ENCODE measurements at regions not wholly inside any gene's neighbourhood (a gene's known extent, or its start where the extent isn't known, plus 50 kb on each side); places are given as distances from the start of the nearest gene placed in this dataset.

- DNase-seq = no peak
These were observed 123.3 kb downstream of the ACKR3 start for GRCh38 chr2:236692937-236693336.

- DNase-seq = no peak
These were observed 123.9 kb downstream of the ACKR3 start for GRCh38 chr2:236693531-236693930.

GRCh38 chr2:236694146-236694888 is 124.7 kb downstream of the ACKR3 start:
- DNase-seq = no peak

- no peak for DNase-seq
These were observed 127.2 kb downstream of the ACKR3 start for GRCh38 chr2:236696834-236697233.

GRCh38 chr2:236698016-236698627 is 128.5 kb downstream of the ACKR3 start:
- DNase-seq = no peak

- no peak for DNase-seq
These were observed 131.1 kb downstream of the ACKR3 start for GRCh38 chr2:236700703-236701102.

GRCh38 chr2:236702657-236703372 is 133.2 kb downstream of the ACKR3 start:
- no peak for DNase-seq

- no peak for DNase-seq
These were observed 133.7 kb downstream of the ACKR3 start for GRCh38 chr2:236703373-236703709.

GRCh38 chr2:236703906-236704305 is 134.3 kb downstream of the ACKR3 start:
- no peak for DNase-seq

- DNase-seq = no peak
These were observed 135.3 kb downstream of the ACKR3 start for GRCh38 chr2:236704887-236705286.

GRCh38 chr2:236705295-236706105 is 135.9 kb downstream of the ACKR3 start:
- no peak for DNase-seq

GRCh38 chr2:236706288-236706687 is 136.7 kb downstream of the ACKR3 start:
- DNase-seq = no peak

- no peak for DNase-seq
These were observed 137.2 kb downstream of the ACKR3 start for GRCh38 chr2:236706803-236707202.

- no peak for DNase-seq
These were observed 141.8 kb downstream of the ACKR3 start for GRCh38 chr2:236711440-236711839.

- DNase-seq = no peak
These were observed 142.7 kb downstream of the ACKR3 start for GRCh38 chr2:236712304-236712703.

- DNase-seq = no peak
These were observed 143.5 kb downstream of the ACKR3 start for GRCh38 chr2:236712961-236713673.

GRCh38 chr2:236714080-236714479 is 144.5 kb downstream of the ACKR3 start:
- no peak for DNase-seq

- DNase-seq = no peak
These were observed 145.5 kb downstream of the ACKR3 start for GRCh38 chr2:236715077-236715476.

- DNase-seq = no peak
These were observed 145.9 kb downstream of the ACKR3 start for GRCh38 chr2:236715491-236715961.

GRCh38 chr2:236717120-236717519 is 147.5 kb downstream of the ACKR3 start:
- no peak for DNase-seq

- DNase-seq = no peak
These were observed 148.1 kb downstream of the ACKR3 start for GRCh38 chr2:236717729-236718128.

GRCh38 chr2:236718207-236718992 is 148.8 kb downstream of the ACKR3 start:
- no peak for DNase-seq

Measured in AML-193 (cell line).